Fibroblast of upper back skin (primary cell): ENCODE measurements at regions not wholly inside any gene's neighbourhood (a gene's known extent, or its start where the extent isn't known, plus 50 kb on each side); places are given as distances from the start of the nearest gene placed in this dataset.
A peak's percentile ranks its signal among the peaks of the same experiment; 100 is the strongest.
"Not testable (repeated sequence)": the region's sequence is repeated elsewhere in the genome, so short reads cannot be mapped to it uniquely, and the experiment has no call there.

Experiments
- DNase-seq: peaks from one replicate; pipeline ENCODE4 v3.0.0-alpha.2; 2013

DNA sequence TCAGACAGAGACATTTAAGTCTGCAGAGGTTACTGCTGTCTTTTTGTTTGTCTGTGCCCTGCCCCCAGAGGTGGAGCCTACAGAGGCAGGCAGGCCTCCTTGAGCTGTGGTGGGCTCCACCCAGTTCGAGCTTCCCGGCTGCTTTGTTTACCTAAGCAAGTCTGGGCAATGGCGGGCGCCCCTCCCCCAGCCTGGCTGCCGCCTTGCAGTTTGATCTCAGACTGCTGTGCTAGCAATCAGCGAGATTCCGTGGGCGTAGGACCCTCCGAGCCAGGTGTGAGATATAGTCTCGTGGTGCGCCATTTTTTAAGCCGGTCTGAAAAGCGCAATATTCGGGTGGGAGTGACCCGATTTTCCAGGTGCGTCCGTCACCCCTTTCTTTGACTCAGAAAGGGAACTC is 245.0 kb upstream of the CDH2 start:
- DNase-seq = not testable (repeated sequence)

DNA sequence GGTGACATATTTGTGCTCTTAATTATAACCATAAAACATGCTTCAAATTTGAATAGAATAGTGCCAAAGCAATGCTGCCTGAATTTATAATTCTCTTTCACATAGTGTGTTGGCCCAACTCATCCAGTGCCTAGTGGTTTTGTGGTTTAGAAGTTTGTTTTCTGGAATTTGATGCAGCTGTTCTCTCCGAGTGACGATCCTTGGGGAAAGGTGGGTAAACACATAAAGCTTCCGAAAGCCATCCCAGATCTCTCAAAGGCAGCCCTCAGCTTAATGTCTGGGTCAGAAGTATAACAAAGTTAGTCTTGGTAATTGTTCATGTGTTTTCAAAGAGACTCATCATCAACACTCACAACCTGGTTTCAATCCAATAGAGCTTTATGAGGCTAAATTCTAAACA is 235.6 kb upstream of the CDH2 start:
- DNase-seq = peak; percentile 55

DNA sequence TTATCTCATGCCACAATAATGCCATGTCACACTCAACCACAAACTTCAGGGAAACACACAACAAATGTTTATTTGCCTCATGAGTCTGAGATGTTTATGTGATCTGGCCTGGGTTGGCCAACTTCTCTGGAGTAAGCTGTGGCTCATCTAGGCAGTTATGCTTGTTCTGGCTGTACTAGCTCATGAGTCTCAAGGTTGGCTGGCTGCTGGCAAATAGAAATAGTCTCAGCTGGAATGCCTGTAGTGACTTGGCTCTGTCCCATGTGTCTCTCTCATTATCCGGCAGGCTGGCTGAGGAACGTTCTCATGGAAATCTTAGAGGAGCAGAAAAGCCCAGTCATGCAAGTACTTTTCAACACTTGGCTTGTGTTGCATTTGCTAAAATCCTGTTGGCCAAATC is 234.9 kb upstream of the CDH2 start:
- DNase-seq = peak; percentile 53

DNA sequence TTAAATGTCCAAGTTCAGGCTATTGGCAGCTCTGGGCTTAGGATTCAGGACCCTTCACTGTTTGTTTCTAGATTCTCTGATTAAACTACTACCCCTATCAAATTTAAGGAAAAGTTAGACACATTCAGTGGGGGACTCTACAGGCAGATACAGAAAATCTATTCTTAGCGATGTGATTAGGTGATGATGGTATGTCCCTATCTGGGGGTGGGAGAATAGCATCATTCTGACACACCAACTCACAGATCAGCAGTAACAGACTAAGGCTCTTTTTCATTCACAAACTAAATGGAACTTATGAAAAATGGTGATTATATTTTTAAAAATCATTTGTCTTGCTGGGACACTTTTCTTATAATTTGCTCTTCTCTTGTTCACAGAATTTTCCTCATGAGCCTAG is 232.9 kb upstream of the CDH2 start:
- no peak for DNase-seq

DNA sequence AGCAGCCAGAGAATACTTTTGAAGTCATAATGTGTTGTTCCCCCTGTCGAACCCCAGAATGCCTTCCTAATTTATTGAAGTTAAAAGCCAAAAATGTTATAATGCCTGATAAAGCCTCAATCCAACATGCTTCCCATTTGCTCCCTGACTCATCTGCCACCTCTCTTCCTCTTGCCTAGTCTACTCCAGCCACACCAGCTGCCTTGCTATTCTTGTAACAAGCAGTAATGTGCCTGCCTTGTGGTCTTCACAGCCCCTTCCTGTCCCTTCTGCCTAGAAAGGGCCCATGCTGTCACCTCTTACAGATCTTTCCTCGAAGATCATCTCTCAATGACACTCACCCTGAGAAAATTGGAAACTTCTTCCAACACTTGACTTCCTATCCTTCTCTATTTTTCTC is 231.6 kb upstream of the CDH2 start:
- DNase-seq = no peak

DNA sequence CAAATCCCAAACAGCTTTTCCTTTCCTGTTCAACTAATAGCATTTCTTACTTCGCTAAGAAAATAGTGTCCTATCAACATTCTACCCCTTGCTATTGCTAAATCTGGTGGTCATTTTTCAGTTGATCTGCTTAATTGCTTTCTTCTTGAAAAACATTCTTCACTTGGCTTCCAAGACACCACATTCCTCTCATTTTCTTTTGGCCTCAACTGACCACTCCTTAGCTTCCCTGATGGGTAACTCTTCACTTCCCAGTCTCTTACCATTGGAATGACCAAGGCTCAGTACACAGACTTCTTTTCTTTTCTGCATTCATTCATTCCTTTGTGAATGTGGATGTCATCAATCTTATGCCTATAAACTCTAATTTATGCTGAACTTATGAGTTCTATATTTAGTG is 230.8 kb upstream of the CDH2 start:
- DNase-seq = peak; percentile 25

DNA sequence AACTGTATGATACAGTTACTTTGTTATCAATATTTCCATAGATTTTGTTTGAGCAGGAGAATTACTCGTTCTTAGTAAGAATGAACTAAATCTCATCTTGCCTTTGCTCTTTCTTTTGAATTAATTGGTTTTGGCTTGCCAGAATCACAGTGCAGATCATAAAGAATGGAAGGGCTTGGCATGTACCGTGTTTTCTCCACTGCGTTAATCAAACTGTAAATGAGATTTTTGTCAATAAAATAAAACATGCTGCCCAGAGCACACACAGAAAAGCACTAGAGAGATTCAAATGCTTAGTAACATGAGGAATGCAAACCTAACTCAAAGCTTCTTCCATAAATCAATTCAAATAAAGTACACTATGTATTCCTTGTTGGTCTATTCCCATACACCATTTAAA is 229.6 kb upstream of the CDH2 start:
- no peak for DNase-seq

DNA sequence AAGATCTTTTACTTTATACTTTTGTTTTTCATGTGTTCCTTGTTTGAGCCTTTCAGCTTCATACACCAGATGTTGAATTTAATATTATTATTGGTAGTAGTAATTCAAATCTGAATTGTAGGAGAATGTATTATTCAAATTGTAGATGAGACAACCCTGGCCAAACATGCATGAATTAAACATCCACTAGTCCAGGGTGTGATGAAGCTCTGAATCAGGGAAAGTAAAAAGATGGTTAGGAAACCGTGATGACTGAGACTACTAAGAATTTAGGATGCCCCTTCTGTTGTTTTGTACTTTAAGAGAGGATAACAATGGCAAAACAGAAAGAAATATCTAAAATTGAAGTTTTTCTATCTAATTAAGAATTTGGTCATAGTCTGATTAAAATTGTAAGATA is 227.8 kb upstream of the CDH2 start:
- no peak for DNase-seq

DNA sequence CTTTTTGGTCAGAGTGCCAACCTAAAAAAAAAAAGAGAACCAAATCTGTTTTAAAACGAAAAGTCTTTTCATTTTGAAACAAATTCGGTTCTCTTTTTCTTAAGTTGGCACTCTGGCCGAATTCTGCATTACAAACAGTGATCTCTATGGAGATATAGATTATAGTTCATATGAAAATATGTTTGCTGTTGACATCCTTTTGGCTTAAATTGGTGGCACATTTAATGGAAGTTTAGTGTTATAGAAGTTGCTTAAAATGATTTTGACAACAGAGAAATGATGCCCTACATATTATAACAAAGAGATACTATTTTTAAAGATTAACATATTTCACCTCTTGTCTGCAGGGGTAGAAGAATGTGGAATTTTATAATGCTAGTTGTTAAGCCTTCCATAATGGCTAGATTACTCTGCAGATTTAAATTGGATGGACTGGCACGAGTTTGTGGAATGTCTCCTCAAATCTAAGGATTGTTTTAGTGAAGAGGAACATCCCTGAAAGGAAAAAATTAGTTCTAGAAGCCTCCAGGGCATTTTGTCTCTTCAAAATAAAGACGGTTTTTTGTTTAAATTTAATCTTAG is 222.9 kb upstream of the CDH2 start:
- DNase-seq = no peak

DNA sequence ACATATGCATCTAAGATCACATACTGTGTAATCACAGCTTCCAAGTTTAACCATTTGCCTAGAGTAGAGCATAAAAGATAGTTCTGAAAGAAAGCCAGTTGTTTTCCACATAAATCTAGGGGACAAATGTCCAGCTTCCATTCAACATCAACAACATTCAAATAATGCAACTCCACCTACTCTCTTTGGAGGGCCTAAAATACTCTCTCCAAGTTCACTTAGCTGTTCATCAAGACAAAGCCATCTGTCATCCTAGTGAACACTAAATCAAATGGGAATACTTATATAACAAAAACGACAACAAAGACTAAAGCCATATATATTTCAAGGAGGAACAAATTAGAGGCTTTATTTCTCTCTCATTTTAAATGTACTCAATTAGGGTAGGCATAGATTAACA is 221.5 kb upstream of the CDH2 start:
- DNase-seq = no peak

DNA sequence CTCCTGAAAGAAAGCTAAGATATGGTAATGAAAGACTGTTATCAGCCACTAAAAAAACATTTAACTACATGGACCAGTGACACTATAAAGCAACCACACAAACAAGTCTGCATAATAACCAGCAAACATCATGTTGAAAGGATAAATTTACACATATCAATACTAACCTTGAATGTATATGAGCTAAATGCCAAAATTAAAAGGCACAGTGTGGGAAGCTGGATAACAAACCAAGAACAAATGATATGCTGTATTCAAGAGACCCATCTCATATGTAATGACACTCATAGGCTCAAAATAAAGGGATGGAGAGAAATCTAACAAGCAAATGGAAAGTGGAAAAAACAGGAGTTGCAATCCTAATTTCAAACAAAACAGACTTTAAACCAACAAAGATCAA is 213.1 kb upstream of the CDH2 start:
- DNase-seq = no peak

DNA sequence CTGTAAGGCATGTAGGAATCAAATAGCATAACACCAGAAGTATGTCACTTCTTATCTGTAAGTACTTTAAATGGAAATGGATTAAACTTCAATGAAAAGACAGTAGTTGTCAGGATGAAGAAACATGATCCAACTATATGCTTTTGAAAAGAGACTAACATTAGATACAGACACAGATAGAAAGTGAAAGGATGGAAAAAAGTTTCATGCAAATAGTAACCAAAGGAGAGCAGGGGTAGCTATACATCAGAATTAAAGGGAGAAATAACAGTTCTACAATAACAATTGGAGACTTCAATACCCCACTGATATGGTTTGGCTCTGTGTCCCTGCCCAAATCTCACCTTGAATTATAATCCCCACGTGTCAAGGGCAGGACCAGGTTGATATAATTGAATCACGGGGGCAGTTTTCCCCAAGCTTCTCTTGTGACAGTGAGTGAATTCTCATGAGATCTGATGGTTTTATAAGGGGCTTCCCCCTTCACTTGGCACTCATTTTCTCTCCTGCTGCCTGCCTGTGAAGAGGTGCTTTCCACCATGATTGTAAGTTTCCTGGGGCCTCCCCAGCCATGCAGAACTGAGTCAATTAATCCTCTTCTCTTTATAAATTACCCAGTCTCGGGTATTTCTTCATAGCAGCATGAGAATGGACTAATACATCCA is 205.4 kb upstream of the CDH2 start:
- DNase-seq = no peak

DNA sequence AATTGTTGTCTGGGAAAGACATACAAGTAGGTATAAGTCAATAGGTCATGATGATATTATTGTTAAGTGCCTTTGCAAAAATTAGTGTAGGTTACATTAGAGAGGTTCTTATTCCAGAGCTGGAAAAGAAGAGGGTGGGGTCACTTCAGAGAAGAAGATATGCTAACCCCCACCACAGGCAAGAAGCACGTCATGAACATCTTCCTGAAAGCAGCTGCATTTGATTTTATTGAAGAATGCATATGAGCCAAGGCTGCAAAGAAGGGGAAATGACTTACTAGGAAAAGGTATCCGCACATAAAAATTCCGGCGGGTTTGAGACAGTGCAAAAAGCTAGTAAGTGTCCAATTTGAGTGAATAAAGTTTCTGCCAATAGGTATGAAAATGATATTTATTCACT is 195.3 kb upstream of the CDH2 start:
- peak; percentile 54 for DNase-seq

DNA sequence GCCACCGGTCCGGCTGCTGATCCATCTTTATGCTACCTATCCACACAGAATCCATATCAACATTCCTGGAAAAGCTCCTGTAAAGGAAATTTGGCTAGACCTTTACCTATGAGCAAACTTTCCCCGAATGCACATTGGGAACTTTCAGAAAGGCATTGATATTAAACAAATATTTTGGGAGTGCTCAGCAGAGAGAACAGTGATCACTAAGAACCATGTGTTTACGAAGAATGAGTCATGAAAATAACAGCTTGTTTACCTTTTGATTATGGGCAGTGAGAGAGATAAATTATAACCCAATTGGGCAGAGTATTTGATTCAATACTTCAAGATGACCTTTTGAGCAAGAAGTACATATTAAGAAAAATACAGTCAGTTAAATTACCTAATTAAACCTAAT is 189.7 kb upstream of the CDH2 start:
- no peak for DNase-seq

DNA sequence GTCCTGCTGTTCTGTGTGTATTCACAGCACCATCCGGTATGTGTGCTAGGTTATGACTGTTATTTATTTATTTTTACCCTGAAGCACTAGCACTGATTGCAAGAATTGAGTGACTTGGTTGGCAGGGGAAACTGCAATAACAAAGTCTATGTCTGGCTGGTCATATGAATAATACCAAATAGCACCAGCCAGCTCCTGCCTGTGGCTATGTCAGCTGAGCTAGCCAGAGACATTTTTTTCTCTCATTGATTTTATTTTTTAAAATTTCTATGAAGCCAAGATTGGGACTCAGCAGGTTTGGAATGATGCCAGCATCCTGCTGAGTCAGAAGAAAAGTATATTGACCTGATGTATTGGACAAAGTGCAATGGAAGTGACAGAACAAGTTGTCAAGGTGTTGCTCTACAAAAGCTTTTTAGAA is 188.5 kb upstream of the CDH2 start:
- peak; percentile 49 for DNase-seq

DNA sequence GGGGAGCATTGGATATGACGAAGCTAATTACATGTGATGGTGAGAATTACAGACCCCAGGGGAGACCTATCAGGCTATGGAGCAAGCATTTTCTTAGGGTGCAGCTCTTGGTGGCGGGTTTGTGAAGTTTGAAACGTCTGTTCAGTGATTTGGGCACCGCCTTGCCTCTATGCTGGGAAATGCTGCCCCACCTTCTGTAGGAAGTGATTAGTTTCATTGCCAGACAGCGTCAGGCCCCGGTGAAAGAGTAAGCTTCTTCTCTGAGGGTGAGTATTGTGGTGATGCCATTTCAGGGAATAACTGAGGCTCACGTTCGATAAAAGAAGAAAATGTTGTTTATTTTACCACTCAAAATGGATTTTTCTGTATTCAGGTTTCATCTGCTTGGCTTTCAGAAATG is 186.2 kb upstream of the CDH2 start:
- DNase-seq = no peak

DNA sequence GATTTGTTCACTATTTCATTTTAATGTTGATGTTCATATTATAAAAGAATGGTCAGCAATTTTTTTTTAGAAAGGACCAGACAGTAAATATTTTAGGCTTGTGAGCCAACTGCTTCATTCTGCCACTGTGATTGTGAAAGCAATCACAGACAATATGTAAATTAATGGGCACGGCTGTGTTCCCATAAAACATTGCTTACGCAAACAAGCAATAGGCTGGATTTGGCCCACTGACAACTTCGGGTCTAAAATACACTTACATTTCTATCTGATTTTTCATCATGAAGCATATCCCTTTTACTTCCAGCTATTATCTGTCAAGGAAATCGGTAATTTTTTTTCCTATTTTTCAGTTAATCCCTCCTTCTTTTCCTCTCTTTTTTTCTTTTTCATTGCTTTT is 182.2 kb upstream of the CDH2 start:
- no peak for DNase-seq

DNA sequence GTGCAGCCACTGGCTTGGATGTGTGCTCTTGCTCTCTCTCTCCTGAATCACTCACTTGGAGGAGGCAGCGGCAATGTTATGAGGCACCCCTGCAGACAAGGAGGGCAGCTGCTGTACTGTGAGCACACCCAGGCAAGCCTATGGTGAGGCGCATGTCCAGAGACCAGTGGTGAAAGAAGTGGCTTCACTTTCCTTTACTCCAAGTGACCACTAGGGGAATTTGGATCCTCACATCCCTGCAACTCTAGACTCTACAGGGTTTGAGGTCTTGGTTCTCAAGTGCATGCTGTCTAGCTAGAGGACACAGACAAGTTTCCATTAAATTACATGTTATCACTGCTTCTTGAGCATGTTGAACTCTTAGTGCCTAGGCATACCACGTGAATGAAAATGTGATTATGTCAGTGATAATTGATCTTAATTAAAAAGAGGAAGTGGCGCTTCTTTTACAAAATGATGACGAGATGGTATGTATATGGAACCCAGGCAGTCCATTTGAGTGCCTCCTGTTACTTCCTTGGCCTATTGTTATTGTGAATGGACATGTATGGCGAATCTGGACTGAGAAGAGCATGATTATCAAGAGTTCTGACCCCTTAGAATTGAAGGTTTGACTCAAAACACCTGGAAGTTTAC is 181.0 kb upstream of the CDH2 start:
- no peak for DNase-seq

DNA sequence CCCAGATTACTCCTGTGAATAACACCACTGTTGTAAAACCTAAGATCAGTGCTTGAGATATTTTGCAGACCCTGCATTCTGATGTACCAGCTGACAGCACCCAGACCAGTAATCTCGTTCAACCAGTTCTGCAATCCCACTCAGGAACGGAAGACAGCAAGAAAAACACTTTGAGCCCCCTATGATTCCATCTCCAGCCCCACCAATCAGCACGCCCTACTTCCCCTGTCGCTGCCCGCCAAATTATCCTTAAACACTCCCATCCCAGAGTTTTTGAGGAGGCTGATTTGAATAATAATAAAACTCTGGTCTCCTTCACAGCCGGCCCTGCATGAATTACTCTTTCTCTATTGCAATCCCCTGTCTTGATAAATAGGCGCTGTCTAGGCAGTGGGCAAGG is 173.9 kb upstream of the CDH2 start:
- DNase-seq = no peak

DNA sequence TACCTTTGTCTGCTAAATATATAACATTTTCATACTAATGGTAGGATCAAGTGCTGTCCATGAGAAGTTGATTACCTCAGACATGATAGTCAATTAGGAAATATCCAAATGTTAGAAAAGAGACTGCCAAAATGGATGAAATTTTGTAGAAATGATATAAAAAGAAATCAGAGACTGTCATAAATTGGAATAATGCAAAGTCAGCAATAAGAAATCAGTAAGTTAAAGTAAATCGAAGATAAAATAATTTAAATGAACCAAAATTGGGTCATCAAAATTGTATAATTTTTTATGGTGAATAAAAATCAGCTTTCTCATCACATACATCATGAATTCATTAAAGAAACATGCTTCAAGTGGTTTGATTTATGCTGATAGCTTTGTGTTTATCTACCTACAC is 165.3 kb upstream of the CDH2 start:
- no peak for DNase-seq

DNA sequence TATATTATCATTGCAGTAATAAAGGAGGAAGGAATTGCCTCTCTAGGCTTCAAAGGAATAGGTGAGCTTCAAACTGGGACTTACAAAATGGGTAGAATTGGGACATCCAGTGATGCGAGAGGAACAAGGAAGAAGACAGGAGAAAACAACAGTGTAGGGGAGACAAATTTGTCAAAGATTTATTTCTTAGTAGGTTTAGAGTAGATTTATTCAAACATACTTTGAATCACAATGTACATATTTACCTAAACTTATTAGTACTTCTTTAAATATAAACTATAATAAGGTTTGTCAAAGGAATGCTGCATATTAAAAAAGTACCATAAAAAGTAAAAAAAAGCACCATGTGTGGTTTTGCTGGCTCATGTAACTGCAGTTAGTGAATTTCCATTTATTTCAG is 161.4 kb upstream of the CDH2 start:
- DNase-seq = no peak

DNA sequence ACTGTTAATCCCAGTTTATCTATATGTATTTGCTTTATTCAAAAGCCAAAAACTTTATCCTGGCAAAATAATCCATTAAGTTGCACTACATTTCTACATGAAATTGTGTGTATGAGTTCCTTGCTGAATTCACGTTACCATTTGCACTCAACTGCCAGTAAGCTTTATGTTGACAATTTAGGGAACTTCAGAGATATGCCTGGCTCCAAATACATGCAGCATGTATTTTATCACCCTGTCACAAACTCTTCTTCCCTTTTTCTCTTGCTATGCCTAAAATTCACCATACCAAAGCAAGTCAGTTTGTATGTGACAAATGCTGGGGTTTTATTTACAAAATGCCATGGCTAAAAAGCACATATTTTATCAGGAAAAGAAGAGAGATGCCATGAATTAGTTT is 157.6 kb upstream of the CDH2 start:
- DNase-seq = no peak

DNA sequence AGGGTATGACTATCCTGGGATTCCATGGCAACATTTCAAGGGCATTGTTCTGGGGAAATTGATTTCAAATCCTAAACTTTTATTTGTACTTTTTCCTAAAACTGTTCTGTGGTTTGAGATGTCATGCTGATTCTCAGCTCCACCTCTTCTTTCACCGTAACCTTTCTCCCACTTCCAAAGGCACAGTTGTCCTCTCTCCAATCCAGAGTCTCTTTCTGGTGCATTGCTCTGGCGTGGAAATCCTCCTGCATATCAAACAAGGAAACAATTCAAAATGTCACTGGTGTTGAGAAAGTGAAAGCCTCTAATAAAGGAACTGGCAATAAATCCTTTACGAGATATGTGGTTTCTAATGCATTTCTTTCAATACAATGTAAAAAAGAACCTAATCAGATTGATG is 155.1 kb upstream of the CDH2 start:
- DNase-seq = no peak

DNA sequence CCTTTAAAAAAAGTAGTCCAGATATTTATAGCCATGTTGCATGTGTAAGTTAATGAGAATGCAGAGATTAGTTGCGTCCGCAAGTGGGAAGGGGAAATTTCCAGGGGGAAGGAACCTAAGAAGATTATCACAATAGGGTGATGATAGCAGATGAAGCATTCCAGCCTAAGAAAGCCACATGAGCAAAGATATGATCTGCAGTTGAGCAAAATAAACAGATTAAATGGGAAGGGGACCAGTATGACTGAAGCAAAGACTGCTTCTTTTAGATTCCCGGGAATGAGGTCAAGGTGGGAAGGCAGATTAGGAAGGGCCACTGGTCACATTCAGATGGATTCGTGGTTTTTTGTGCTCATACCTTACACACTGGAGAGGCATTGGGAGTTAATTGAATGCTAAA is 154.6 kb upstream of the CDH2 start:
- no peak for DNase-seq

DNA sequence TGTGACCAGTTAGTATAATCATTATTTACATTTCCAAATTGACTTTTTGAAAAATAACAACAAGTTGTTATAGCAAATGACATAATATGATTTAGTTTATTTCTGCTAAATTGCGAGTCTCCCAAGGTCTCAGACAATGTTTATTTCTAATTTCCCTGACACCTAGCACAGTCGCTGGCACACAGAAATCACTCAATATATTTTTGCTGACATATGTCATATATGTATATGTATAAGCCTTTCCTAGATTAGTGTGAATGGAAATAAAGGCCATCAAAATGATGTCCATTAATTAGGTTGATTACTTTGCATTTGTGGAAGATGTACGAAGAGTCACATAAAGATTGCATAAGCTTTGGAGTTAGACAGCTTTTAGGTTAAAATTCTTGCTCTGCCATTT is 136.7 kb upstream of the CDH2 start:
- DNase-seq = no peak
